ENCODE measurements at regions not wholly inside any gene's neighbourhood (a gene's known extent, or its start where the extent isn't known, plus 50 kb on each side); places are given as distances from the start of the nearest gene placed in this dataset.

DNA sequence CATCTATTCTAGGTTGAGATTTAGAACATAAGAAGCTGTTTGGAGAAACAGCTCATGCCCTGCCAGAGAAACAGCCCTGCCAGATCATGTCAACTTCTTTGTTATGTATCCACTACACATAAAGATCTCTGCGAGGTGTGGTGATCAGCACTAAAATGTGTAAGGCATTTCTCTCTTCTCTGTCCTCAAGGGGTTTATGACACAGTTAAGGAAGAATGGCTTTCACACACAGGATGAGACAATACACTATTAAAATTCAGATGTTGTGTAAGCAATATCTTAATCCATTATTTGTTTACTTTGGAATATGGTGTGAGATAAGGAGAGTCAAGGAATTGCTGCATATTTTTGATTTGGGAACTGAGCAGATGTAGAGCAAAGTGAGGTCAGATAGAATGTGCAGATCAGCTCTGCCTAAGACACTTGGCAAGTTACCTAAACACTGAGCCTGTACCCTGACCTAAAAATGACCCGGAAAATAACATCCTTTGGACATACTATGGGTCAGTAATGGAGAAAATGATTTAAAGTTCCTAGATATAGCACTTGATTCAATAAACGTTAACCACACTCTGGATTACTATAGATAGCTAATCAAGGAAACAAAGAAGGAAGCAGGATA lies 434.7 kb upstream of the PDZRN3 start:
- TF ChIP-seq JUNB (IDR thresholded peaks at IDR 0.05) (no peak), RARB (CRISPR knock-in tag; IDR thresholded peaks at IDR 0.05) (no peak), POLR2A (IDR thresholded peaks at IDR 0.05; ENCODE audit: low read length) (no peak)
- TF ChIP-seq, protein P1, sequence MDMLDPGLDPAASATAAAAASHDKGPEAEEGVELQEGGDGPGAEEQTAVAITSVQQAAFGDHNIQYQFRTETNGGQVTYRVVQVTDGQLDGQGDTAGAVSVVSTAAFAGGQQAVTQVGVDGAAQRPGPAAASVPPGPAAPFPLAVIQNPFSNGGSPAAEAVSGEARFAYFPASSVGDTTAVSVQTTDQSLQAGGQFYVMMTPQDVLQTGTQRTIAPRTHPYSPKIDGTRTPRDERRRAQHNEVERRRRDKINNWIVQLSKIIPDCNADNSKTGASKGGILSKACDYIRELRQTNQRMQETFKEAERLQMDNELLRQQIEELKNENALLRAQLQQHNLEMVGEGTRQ (IDR thresholded peaks at IDR 0.05): no peak
- TF ChIP-seq, protein P2, sequence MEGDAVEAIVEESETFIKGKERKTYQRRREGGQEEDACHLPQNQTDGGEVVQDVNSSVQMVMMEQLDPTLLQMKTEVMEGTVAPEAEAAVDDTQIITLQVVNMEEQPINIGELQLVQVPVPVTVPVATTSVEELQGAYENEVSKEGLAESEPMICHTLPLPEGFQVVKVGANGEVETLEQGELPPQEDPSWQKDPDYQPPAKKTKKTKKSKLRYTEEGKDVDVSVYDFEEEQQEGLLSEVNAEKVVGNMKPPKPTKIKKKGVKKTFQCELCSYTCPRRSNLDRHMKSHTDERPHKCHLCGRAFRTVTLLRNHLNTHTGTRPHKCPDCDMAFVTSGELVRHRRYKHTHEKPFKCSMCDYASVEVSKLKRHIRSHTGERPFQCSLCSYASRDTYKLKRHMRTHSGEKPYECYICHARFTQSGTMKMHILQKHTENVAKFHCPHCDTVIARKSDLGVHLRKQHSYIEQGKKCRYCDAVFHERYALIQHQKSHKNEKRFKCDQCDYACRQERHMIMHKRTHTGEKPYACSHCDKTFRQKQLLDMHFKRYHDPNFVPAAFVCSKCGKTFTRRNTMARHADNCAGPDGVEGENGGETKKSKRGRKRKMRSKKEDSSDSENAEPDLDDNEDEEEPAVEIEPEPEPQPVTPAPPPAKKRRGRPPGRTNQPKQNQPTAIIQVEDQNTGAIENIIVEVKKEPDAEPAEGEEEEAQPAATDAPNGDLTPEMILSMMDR (IDR thresholded peaks at IDR 0.05): no peak
